SK-MEL-5 (cell line): ENCODE measurements at regions not wholly inside any gene's neighbourhood (a gene's known extent, or its start where the extent isn't known, plus 50 kb on each side); places are given as distances from the start of the nearest gene placed in this dataset.

Experiments used
- DNase-seq: peaks from one replicate; pipeline ENCODE4 v3.0.0-alpha.2; 2016; ENCODE audit warnings: low read depth, low spot score
- in situ Hi-C: cut with HindIII; loops from 2 replicates; pipeline ENCODE4 v1.10.0; 2016; ENCODE audit warnings: low sequenced_read_pairs, high pct_unique_total_duplicates, low pct_unique_long_range_greater_than_20kb

GRCh38 chr2:12795851-12796250, 79.1 kb downstream of the TRIB2 start:
- in situ Hi-C loops, result no loop called here
- DNase-seq, result no peak

- in situ Hi-C loops, result no loop called here
- DNase-seq, result peak; percentile 99
Observed at GRCh38 chr2:12796657-12797056, 79.9 kb downstream of the TRIB2 start.

GRCh38 chr2:12797815-12798214, 81.1 kb downstream of the TRIB2 start:
- DNase-seq, result no peak

GRCh38 chr2:12803607-12804006, 86.9 kb downstream of the TRIB2 start:
- in situ Hi-C loops, result no loop called here
- DNase-seq, result no peak

More at GRCh38 chr2:12797815-12798214, 81.1 kb downstream of the TRIB2 start:
- in situ Hi-C loops, result no loop called here

- in situ Hi-C loops, result no loop called here
- DNase-seq, result no peak
Observed at GRCh38 chr2:12804091-12804856, 87.5 kb downstream of the TRIB2 start.

GRCh38 chr2:12805033-12805432, 88.3 kb downstream of the TRIB2 start:
- in situ Hi-C loops, result no loop called here
- no peak for DNase-seq

GRCh38 chr2:12806549-12807242, 90.0 kb downstream of the TRIB2 start:
- in situ Hi-C loops, result no loop called here
- no peak for DNase-seq

- DNase-seq, result peak; percentile 73
- in situ Hi-C loops, result no loop called here
Observed at GRCh38 chr2:12807907-12808810, 91.4 kb downstream of the TRIB2 start.

- in situ Hi-C loops, result no loop called here
- no peak for DNase-seq
Observed at GRCh38 chr2:12809526-12809925, 92.8 kb downstream of the TRIB2 start.

GRCh38 chr2:12811916-12812315, 95.2 kb downstream of the TRIB2 start:
- DNase-seq, result no peak
- in situ Hi-C loops, result no loop called here

DNA sequence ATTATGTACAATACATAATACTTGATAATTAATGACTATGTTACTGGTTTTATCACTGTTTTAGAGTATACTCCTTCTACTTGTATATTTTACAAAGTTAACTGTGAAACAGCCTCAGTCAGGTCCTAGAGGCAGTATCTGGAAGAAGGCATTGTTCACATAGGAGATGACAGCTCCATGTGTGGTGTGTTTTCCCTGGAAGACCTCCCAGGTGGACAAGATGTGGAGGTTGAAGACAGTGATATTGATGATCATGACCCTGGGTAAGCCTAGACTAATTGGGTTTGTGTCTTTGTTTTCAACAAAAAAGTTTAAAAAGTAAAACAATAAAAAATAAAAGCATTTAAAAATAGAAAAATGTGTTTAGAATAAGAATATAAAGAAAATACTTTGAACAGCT, 96.4 kb downstream of the TRIB2 start:
- in situ Hi-C loops, result no loop called here
- DNase-seq, result no peak

GRCh38 chr2:12816379-12817306, 99.9 kb downstream of the TRIB2 start:
- in situ Hi-C loops, result no loop called here
- no peak for DNase-seq

GRCh38 chr2:12817870-12818269, 101.1 kb downstream of the TRIB2 start:
- in situ Hi-C loops, result no loop called here
- no peak for DNase-seq

- no peak for DNase-seq
- in situ Hi-C loops, result no loop called here
Observed at GRCh38 chr2:12818416-12819102, 101.8 kb downstream of the TRIB2 start.

DNA sequence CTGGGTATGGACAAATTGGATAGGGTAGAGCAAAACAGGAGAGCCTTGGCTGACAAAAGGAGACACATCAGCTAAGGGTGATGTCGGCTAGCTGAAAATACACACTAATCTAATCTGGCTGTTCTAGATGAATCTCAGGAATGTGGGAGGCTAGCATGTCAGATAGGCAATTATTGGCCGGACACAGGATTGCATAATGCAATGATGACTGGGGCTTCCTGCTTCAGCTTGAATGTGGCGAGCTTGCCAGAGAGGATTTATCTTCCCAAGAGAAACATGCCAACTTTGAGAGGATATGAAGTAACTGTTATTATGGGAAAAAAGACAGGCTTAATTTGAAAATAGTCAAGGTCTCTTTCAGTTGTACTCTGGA, 102.4 kb downstream of the TRIB2 start:
- in situ Hi-C loops, result no loop called here
- peak; percentile 72 for DNase-seq

GRCh38 chr2:12819721-12820120, 103.0 kb downstream of the TRIB2 start:
- no peak for DNase-seq
- in situ Hi-C loops, result no loop called here

- in situ Hi-C loops, result no loop called here
- no peak for DNase-seq
Observed at GRCh38 chr2:12821656-12822055, 104.9 kb downstream of the TRIB2 start.
